ENCODE measurements at regions not wholly inside any gene's neighbourhood (a gene's known extent, or its start where the extent isn't known, plus 50 kb on each side); places are given as distances from the start of the nearest gene placed in this dataset.
A peak's percentile ranks its signal among the peaks of the same experiment; 100 is the strongest.
"Not testable (repeated sequence)": the region's sequence is repeated elsewhere in the genome, so short reads cannot be mapped to it uniquely, and the experiment has no call there.

GRCh38 chr1:157377280-157377713, 175.0 kb downstream of the FCRL5 start:
- not testable (repeated sequence) for TF ChIP-seq POLR2A, POLR2AphosphoS5 (IDR thresholded peaks at IDR 0.05)
- TF ChIP-seq, protein P1, sequence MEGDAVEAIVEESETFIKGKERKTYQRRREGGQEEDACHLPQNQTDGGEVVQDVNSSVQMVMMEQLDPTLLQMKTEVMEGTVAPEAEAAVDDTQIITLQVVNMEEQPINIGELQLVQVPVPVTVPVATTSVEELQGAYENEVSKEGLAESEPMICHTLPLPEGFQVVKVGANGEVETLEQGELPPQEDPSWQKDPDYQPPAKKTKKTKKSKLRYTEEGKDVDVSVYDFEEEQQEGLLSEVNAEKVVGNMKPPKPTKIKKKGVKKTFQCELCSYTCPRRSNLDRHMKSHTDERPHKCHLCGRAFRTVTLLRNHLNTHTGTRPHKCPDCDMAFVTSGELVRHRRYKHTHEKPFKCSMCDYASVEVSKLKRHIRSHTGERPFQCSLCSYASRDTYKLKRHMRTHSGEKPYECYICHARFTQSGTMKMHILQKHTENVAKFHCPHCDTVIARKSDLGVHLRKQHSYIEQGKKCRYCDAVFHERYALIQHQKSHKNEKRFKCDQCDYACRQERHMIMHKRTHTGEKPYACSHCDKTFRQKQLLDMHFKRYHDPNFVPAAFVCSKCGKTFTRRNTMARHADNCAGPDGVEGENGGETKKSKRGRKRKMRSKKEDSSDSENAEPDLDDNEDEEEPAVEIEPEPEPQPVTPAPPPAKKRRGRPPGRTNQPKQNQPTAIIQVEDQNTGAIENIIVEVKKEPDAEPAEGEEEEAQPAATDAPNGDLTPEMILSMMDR (IDR thresholded peaks at IDR 0.05 in 8 of 11, conservative IDR thresholded peaks at IDR 0.05 in 3 of 11), result peak in 8 of 11 experiments; percentile 9 to 62 (median 54)

Measured in spleen (tissue), 7 donors.